OCI-LY1 (cell line): ENCODE measurements at regions not wholly inside any gene's neighbourhood (a gene's known extent, or its start where the extent isn't known, plus 50 kb on each side); places are given as distances from the start of the nearest gene placed in this dataset.

Experiments
- CTCF ChIP-seq: fragments of 200-600 bp; sonication (generic), shearing (Covaris generic); IDR thresholded peaks from 2 replicates; pipeline ENCODE4 v1.5.1; 2017; ENCODE audit warnings: mild to moderate bottlenecking, antibody characterized with exemption, low read length, moderate library complexity, mixed read lengths
- EZH2 ChIP-seq: fragments of 200-600 bp; sonication (generic), shearing (Covaris generic); IDR thresholded peaks from 2 replicates; pipeline ENCODE4 v1.8.0; 2017; ENCODE audit warnings: borderline replicate concordance, mixed run types, mild to moderate bottlenecking, antibody characterized with exemption, low read length, moderate library complexity, mixed read lengths

GRCh38 chr18:44579745-44580144 is 100.9 kb upstream of the SETBP1 start:
- no peak for TF ChIP-seq EZH2
- TF ChIP-seq CTCF, result no peak
